Endothelial cell (in vitro differentiated cells): ENCODE measurements at regions not wholly inside any gene's neighbourhood (a gene's known extent, or its start where the extent isn't known, plus 50 kb on each side); places are given as distances from the start of the nearest gene placed in this dataset.

Source experiments
- DNase-seq: peaks from one replicate; pipeline ENCODE4 v3.0.0; 2021; ENCODE audit warnings: low spot score
- H3K27ac Mint-ChIP-seq: one replicate; pipeline ENCODE4 v1.8.0; 2021; ENCODE audit warnings: mixed read lengths, inconsistent platforms; ENCODE audit not compliant: unreplicated experiment
- H3K27me3 Mint-ChIP-seq: one replicate; pipeline ENCODE4 v1.8.0; 2021; ENCODE audit warnings: mild to moderate bottlenecking, moderate library complexity, mixed read lengths, inconsistent platforms; ENCODE audit not compliant: unreplicated experiment
- H3K36me3 Mint-ChIP-seq: one replicate; pipeline ENCODE4 v1.8.0; 2021; ENCODE audit warnings: mild to moderate bottlenecking, low read depth, mixed read lengths, inconsistent platforms; ENCODE audit not compliant: unreplicated experiment
- H3K4me1 Mint-ChIP-seq: one replicate; pipeline ENCODE4 v1.8.0; 2021; ENCODE audit warnings: mild to moderate bottlenecking, mixed read lengths, inconsistent platforms; ENCODE audit not compliant: unreplicated experiment
- H3K4me3 Mint-ChIP-seq: one replicate; pipeline ENCODE4 v1.8.0; 2021; ENCODE audit warnings: mild to moderate bottlenecking, mixed read lengths, inconsistent platforms; ENCODE audit not compliant: unreplicated experiment
- H3K9me3 Mint-ChIP-seq: one replicate; pipeline ENCODE4 v1.8.0; 2021; ENCODE audit warnings: mixed read lengths, inconsistent platforms; ENCODE audit not compliant: unreplicated experiment
- TF ChIP-seq, protein P1 (sequence below): fragments of 200-600 bp; sonication (generic); IDR thresholded peaks from one replicate; pipeline ENCODE4 v1.5.0; 2021; ENCODE audit warnings: antibody characterized with exemption; ENCODE audit not compliant: unreplicated experiment

DNA sequence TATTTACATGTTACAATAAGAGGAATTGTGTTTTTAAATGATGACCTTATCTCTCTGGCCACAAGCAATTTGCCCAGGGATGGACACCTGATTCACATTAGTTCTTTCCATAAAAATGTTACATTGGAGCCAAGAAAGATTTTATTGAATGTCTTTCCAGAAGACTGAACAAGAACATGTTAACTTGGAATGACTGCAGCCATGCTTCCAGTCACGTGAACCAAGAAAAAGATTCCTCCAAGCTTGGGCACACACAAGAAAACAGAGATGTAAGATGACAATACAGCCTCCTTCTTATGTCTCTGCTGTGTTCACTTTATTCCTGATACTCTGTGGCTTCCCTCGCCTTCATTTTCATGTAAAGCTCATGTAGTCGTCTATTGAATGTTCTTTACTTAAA is 737.6 kb downstream of the TRIML1 start:
- H3K4me3 Mint-ChIP-seq: no peak overlapping the region
- no peak overlapping the region for H3K27ac Mint-ChIP-seq
- no peaks in the 10 kb centered on the region for H3K27me3 Mint-ChIP-seq

GRCh38 chr4:188879598-188879997 is 740.4 kb downstream of the TRIML1 start:
- no peak for DNase-seq
- no peaks in the 10 kb centered on the region for H3K9me3 Mint-ChIP-seq
- no peaks in the 10 kb centered on the region for H3K27me3 Mint-ChIP-seq
- no peak overlapping the region for H3K27ac Mint-ChIP-seq
- TF ChIP-seq, protein P1, sequence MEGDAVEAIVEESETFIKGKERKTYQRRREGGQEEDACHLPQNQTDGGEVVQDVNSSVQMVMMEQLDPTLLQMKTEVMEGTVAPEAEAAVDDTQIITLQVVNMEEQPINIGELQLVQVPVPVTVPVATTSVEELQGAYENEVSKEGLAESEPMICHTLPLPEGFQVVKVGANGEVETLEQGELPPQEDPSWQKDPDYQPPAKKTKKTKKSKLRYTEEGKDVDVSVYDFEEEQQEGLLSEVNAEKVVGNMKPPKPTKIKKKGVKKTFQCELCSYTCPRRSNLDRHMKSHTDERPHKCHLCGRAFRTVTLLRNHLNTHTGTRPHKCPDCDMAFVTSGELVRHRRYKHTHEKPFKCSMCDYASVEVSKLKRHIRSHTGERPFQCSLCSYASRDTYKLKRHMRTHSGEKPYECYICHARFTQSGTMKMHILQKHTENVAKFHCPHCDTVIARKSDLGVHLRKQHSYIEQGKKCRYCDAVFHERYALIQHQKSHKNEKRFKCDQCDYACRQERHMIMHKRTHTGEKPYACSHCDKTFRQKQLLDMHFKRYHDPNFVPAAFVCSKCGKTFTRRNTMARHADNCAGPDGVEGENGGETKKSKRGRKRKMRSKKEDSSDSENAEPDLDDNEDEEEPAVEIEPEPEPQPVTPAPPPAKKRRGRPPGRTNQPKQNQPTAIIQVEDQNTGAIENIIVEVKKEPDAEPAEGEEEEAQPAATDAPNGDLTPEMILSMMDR: no peak
- H3K36me3 Mint-ChIP-seq: no peaks in the 10 kb centered on the region
- no peak overlapping the region for H3K4me3 Mint-ChIP-seq
- no peaks in the 10 kb centered on the region for H3K4me1 Mint-ChIP-seq

More for the DNA sequence above, 737.6 kb downstream of the TRIML1 start:
- Mint-ChIP-seq H3K4me1 (no peaks in the 10 kb centered on the region), H3K9me3 (no peaks in the 10 kb centered on the region), H3K36me3 (no peaks in the 10 kb centered on the region)
- no peak for DNase-seq
- TF ChIP-seq, protein P1: no peak

DNA sequence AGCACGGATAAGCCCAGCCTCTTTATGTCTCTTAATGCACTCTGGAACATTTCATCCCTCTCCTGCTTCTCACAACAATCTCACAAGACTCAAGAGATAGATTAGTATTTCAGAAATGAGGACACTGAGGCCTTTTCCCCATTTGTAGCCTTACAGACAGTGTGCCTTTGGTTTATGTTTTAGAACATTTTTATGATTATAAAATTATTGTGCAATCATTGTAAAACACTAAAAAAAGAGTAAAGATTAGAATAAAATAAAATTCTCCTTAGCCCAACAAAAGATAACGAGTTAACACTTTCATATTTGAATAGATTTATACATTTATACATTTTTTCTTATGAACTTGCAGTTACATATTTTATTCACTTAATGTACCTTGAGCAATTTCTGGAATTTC is 748.7 kb downstream of the TRIML1 start:
- no peaks in the 10 kb centered on the region for H3K4me1 Mint-ChIP-seq
- H3K27me3 Mint-ChIP-seq: no peaks in the 10 kb centered on the region
- no peaks in the 10 kb centered on the region for H3K9me3 Mint-ChIP-seq
- no peaks in the 10 kb centered on the region for H3K36me3 Mint-ChIP-seq
- DNase-seq: no peak
- no peak overlapping the region for H3K27ac Mint-ChIP-seq
- no peak overlapping the region for H3K4me3 Mint-ChIP-seq
- TF ChIP-seq, protein P1: no peak

DNA sequence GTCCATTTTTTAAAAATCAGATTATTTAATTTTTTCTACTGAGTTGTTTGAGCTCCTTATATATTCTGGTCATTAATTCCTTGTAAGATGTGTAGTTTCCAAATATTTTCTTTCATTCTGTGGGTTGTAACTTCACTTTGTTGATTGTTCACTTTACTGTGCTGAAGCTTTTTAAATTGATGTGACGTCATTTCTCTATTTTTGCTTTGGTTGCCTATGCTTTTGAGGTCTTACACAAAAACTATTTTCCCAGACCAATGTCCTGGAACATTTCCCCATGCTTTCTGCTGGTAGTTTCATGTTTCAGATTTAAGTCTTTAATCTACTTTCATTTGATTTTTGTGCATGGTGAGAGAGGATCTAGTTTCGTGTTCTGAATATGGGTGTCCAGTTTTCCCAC is 753.6 kb downstream of the TRIML1 start:
- TF ChIP-seq, protein P1: no peak
- peaks cover 2% of the 10 kb centered on the region for H3K27me3 Mint-ChIP-seq
- DNase-seq: no peak
- H3K4me3 Mint-ChIP-seq: no peak overlapping the region
- H3K4me1 Mint-ChIP-seq: no peaks in the 10 kb centered on the region
- no peak overlapping the region for H3K27ac Mint-ChIP-seq
- no peaks in the 10 kb centered on the region for H3K9me3 Mint-ChIP-seq
- no peaks in the 10 kb centered on the region for H3K36me3 Mint-ChIP-seq

DNA sequence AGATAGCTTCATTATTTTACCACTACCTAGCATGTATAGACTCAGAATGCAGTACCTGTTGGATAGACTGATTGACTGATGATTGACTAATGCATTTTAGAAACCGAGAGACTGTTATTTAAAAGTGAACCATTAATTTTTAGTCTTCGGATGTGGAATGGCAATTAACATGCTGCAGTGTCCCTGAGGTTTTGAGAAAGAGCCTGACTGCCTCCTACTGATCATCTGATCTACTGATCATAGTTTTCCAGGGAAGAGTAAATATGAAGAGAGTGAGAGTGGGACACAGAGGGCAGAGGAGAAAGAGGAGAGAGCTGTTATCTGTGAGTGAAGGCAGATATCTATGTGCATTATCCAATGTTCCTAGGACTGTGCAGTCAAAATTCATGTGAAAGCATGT is 764.7 kb downstream of the TRIML1 start:
- Mint-ChIP-seq H3K9me3 (peaks cover 6% of the 10 kb centered on the region), H3K4me3 (no peak overlapping the region), H3K36me3 (peaks cover 5% of the 10 kb centered on the region), H3K27me3 (peaks cover 2% of the 10 kb centered on the region), H3K27ac (no peak overlapping the region), H3K4me1 (peaks cover 4% of the 10 kb centered on the region)
- no peak for DNase-seq
- TF ChIP-seq, protein P1: no peak
